CD14-positive monocyte (primary cell): ENCODE measurements at regions not wholly inside any gene's neighbourhood (a gene's known extent, or its start where the extent isn't known, plus 50 kb on each side); places are given as distances from the start of the nearest gene placed in this dataset.
A peak's percentile ranks its signal among the peaks of the same experiment; 100 is the strongest.

Experiments
- DNase-seq, 3 donors: peaks; one replicate each; pipeline ENCODE4 v3.0.0-alpha.2; 2011 to 2022
- H2AFZ ChIP-seq: 2 replicates; pipeline ENCODE4 v1.6.0; 2012; ENCODE audit warnings: mild to moderate bottlenecking, low read depth, low read length, inconsistent platforms; ENCODE audit not compliant: insufficient read depth, poor library complexity, severe bottlenecking
- H3K27ac ChIP-seq, 2 donors: 1 replicate in 1 of 2; 2 replicates in 1 of 2; pipeline ENCODE4 v1.5.1; 2012 to 2013; ENCODE audit warnings: low read length in 2 of 2, control low read depth in 1 of 2, inconsistent platforms in 1 of 2, low read depth in 1 of 2, mild to moderate bottlenecking in 1 of 2
- H3K27me3 ChIP-seq, 2 donors: one replicate each; pipeline versions ENCODE4 v1.6.0 to v1.6.1; 2011 to 2013; ENCODE audit warnings: low read length in 2 of 2; ENCODE audit not compliant: control insufficient read depth in 2 of 2, insufficient read depth in 2 of 2
- H3K36me3 ChIP-seq, 2 donors: replicated peaks in 1 of 2; 1 replicate in 1 of 2; 2 replicates in 1 of 2; pipeline versions ENCODE4 v1.5.1 to v1.6.1; 2012 to 2013; ENCODE audit warnings: low read length in 2 of 2, control low read depth in 1 of 2, inconsistent platforms in 1 of 2, mild to moderate bottlenecking in 1 of 2; ENCODE audit not compliant: insufficient read depth in 2 of 2, control insufficient read depth in 1 of 2
- H3K4me1 ChIP-seq, 2 donors: 1 replicate in 1 of 2; 2 replicates in 1 of 2; pipeline versions ENCODE4 v1.5.1 to v1.6.1; 2012 to 2013; ENCODE audit warnings: low read length in 2 of 2, control low read depth in 1 of 2, inconsistent platforms in 1 of 2, mild to moderate bottlenecking in 1 of 2, moderate library complexity in 1 of 2; ENCODE audit not compliant: insufficient read depth in 2 of 2, control insufficient read depth in 1 of 2
- H3K4me2 ChIP-seq: replicated peaks from 2 replicates; pipeline ENCODE3; 2012; ENCODE audit warnings: low read length, moderate library complexity, mild to moderate bottlenecking; ENCODE audit not compliant: poor library complexity, severe bottlenecking; ENCODE audit errors: extremely low read depth
- H3K4me3 ChIP-seq, 3 experiments: fragments of 200-600 bp in 1 of 3; sonication (generic) in 1 of 3; replicated peaks in 1 of 3; 1 replicate in 2 of 3; 2 replicates in 1 of 3; pipeline ENCODE4 v1.5.1; 2011 to 2013; ENCODE audit warnings: low read length in 3 of 3, mild to moderate bottlenecking in 3 of 3, control low read depth in 2 of 3, low read depth in 2 of 3, inconsistent platforms in 1 of 3, moderate library complexity in 1 of 3
- H3K79me2 ChIP-seq: 2 replicates; pipeline ENCODE4 v1.6.0; 2012; ENCODE audit warnings: mild to moderate bottlenecking, control low read depth, inconsistent platforms, low read length, moderate library complexity; ENCODE audit not compliant: insufficient read depth
- H3K9ac ChIP-seq: 2 replicates; pipeline ENCODE4 v1.6.0; 2017; ENCODE audit warnings: low read length, mild to moderate bottlenecking; ENCODE audit not compliant: insufficient read depth, poor library complexity, severe bottlenecking
- H3K9me3 ChIP-seq, 2 donors: replicated peaks in 1 of 2; 1 replicate in 1 of 2; 2 replicates in 1 of 2; pipeline versions ENCODE4 v1.5.1 to v1.6.1; 2012 to 2013; ENCODE audit warnings: low read length in 2 of 2, control low read depth in 1 of 2; ENCODE audit not compliant: control insufficient read depth in 1 of 2, insufficient read depth in 1 of 2
- H4K20me1 ChIP-seq: 2 replicates; pipeline ENCODE4 v1.6.0; 2012; ENCODE audit warnings: mild to moderate bottlenecking, low read length, control low read depth, moderate library complexity; ENCODE audit not compliant: insufficient read depth
- H3K27ac Mint-ChIP-seq, 7 donors: one replicate each; pipeline ENCODE4 v1.8.0; 2020; ENCODE audit warnings: mild to moderate bottlenecking in 7 of 7, mixed read lengths in 7 of 7, moderate library complexity in 6 of 7, inconsistent platforms in 2 of 7
- H3K27me3 Mint-ChIP-seq, 3 donors: one replicate each; pipeline ENCODE4 v1.8.0; 2021 to 2022; ENCODE audit warnings: low read depth in 3 of 3, mild to moderate bottlenecking in 3 of 3, mixed read lengths in 3 of 3, moderate library complexity in 3 of 3, inconsistent platforms in 1 of 3
- H3K36me3 Mint-ChIP-seq, 2 donors: one replicate each; pipeline ENCODE4 v1.8.0; 2020; ENCODE audit warnings: mixed read lengths in 2 of 2, inconsistent platforms in 1 of 2, mild to moderate bottlenecking in 1 of 2
- H3K4me1 Mint-ChIP-seq: one replicate; pipeline ENCODE4 v1.8.0; 2020; ENCODE audit warnings: mild to moderate bottlenecking, mixed read lengths
- H3K4me3 Mint-ChIP-seq, 2 donors: one replicate each; pipeline ENCODE4 v1.8.0; 2020; ENCODE audit warnings: mild to moderate bottlenecking in 2 of 2, mixed read lengths in 2 of 2, moderate library complexity in 1 of 2
- H3K9me3 Mint-ChIP-seq, 7 donors: one replicate each; pipeline ENCODE4 v1.8.0; 2020 to 2022; ENCODE audit warnings: mixed read lengths in 7 of 7, mild to moderate bottlenecking in 6 of 7, moderate library complexity in 6 of 7, inconsistent platforms in 2 of 7
- CTCF ChIP-seq: fragments of 200-600 bp; IDR thresholded peaks from one replicate; pipeline ENCODE4 v1.8.0; 2022; ENCODE audit warnings: antibody characterized with exemption, mild to moderate bottlenecking
- WGBS: methylation state at CpG from one replicate; pipeline ENCODE4 v1.1.5; 2013; ENCODE audit warnings: missing lambda C conversion rate; ENCODE audit not compliant: insufficient coverage; 5-methylcytosine and 5-hydroxymethylcytosine counted together
- intact Hi-C, 2 donors: fragments of 100-400 bp; cut with micrococcal nuclease; formaldehyde crosslinking; loops; one replicate each; pipeline versions ENCODE4 v1.15.0 to v1.15.1; 2023

GRCh38 chr6:60681806-60682205, 1604.2 kb downstream of the KHDRBS2 start:
- Mint-ChIP-seq H3K4me3 (no peak overlapping the region), H3K36me3 (no peaks in the 10 kb centered on the region), H3K9me3 (peaks cover 6 to 10% (median 9%) of the 10 kb centered on the region in 7 donors), H3K27ac (peak overlapping the region in 1 of 7 donors; percentile 8), H3K27me3 (no peaks in the 10 kb centered on the region), H3K4me1 (no peaks in the 10 kb centered on the region)
- TF ChIP-seq CTCF = no peak
- Histone ChIP-seq H4K20me1 (no peaks in the 10 kb centered on the region), H3K4me3 (no peak overlapping the region), H3K27ac (no peak overlapping the region), H3K27me3 (no peaks in the 10 kb centered on the region), H2AFZ (no peak overlapping the region), H3K4me1 (no peaks in the 10 kb centered on the region), H3K9me3 (peaks cover 12 to 43% of the 10 kb centered on the region in 2 donors), H3K79me2 (no peaks in the 10 kb centered on the region), H3K36me3 (no peaks in the 10 kb centered on the region), H3K9ac (no peak overlapping the region), H3K4me2 (no peak overlapping the region)
- no peak for DNase-seq
- intact Hi-C loops = no loop called here

GRCh38 chr6:60679175-60679574, 1606.8 kb downstream of the KHDRBS2 start:
- WGBS = 71% methylated on average over 1 of the region's 2 CpGs
- Mint-ChIP-seq H3K27me3 (no peaks in the 10 kb centered on the region), H3K27ac (no peak overlapping the region), H3K9me3 (peaks cover 7 to 18% (median 11%) of the 10 kb centered on the region in 7 donors), H3K36me3 (no peaks in the 10 kb centered on the region), H3K4me1 (no peaks in the 10 kb centered on the region), H3K4me3 (no peak overlapping the region)
- intact Hi-C loops = no loop called here
- Histone ChIP-seq H3K36me3 (no peaks in the 10 kb centered on the region), H3K27me3 (no peaks in the 10 kb centered on the region), H3K9me3 (peaks cover 17 to 56% of the 10 kb centered on the region in 2 donors), H3K9ac (no peak overlapping the region), H4K20me1 (no peaks in the 10 kb centered on the region), H2AFZ (no peak overlapping the region), H3K27ac (no peak overlapping the region), H3K4me2 (no peak overlapping the region), H3K4me1 (no peaks in the 10 kb centered on the region), H3K4me3 (no peak overlapping the region), H3K79me2 (no peaks in the 10 kb centered on the region)
- DNase-seq = no peak
- no peak for TF ChIP-seq CTCF
